HG03280 (cell line): ENCODE measurements at regions not wholly inside any gene's neighbourhood (a gene's known extent, or its start where the extent isn't known, plus 50 kb on each side); places are given as distances from the start of the nearest gene placed in this dataset.

ENCODE experiments used
- ATAC-seq: cut with Tn5 transposase; IDR thresholded peaks from one replicate; pipeline ENCODE4 v1.9.1; 2021; ENCODE audit warnings: mild to moderate bottlenecking, moderate library complexity; ENCODE audit not compliant: unreplicated experiment

GRCh38 chr18:49663899-49664890 is 102.3 kb downstream of the LIPG start:
- ATAC-seq: no peak

DNA sequence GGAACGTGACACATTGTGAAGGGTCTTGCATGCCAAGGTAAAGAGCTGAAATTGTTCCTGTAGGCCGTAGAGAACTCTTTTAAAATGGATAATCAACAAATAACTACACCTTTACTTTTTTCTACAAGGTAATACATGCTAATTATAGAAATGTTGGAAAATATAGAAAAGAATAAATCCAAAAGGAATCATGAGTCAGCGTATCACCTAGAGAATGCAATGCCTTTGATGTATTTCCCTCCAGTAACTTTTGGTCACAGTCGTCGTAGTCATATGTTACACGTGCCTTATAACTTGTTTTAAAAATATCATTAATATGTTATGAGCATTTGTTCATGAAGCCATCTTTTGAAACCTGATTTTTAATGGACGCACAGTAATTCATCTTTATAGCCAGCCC is 100.6 kb downstream of the LIPG start:
- ATAC-seq: no peak

- ATAC-seq: no peak
Observed at GRCh38 chr18:49658823-49659404, 97.1 kb downstream of the LIPG start.

DNA sequence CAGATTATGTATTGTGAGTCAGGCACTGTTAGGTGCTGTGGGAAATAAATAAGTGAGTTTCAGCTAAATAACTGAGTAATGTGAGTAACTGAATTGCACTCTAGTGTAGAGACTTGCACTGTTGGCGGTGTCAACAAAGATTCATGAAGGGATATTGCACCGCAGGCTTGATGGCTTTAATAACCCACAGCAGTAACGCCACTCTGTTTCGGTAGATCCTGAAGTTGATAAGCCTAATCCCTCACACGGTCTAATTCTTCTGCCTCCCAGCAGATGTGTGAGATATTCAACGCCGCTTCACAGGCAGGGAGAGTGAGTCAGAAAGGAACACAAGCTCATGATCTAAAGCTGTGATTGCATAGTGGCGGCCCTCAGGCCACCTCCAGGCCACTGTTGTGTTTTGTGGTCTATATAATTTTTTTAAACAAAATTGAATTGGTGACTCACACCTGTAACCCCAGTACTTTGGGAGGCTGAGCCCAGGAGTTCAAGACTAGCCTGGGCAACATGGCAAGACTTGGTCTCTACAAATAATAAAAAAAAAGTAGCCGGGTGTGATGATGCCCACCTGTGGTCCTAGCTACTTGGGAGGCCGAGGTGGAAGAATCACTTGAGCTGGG is 94.3 kb downstream of the LIPG start:
- no peak for ATAC-seq

- no peak for ATAC-seq
Observed at GRCh38 chr18:49655266-49656072, 93.6 kb downstream of the LIPG start.

- ATAC-seq: no peak
Observed at GRCh38 chr18:49654347-49654746, 92.5 kb downstream of the LIPG start.

GRCh38 chr18:49652881-49653724 is 91.2 kb downstream of the LIPG start:
- no peak for ATAC-seq

GRCh38 chr18:49651033-49651432 is 89.2 kb downstream of the LIPG start:
- no peak for ATAC-seq

- ATAC-seq: no peak
Observed at GRCh38 chr18:49650426-49650891, 88.6 kb downstream of the LIPG start.

DNA sequence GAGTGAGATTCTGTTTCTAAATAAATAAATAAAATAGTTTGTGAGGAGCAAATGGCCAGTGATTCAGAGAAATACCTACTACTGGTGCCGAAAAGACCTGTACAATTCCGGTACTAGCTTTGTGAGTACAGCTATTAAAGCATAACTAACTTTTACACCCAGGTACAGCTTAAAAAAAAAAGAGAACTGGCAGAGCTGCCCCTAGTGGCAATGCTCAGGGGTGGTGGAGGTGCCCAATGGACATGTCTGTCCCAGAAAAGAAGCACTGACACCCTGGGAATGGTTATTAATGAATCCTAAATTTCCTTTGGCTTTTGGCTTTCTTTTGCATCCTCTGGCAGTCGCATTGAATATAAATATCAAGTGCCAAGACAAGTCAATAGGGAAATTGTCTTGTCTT is 87.0 kb downstream of the LIPG start:
- ATAC-seq: no peak
